ENCODE measurements at regions not wholly inside any gene's neighbourhood (a gene's known extent, or its start where the extent isn't known, plus 50 kb on each side); places are given as distances from the start of the nearest gene placed in this dataset.
"Not testable (repeated sequence)": the region's sequence is repeated elsewhere in the genome, so short reads cannot be mapped to it uniquely, and the experiment has no call there.

DNA sequence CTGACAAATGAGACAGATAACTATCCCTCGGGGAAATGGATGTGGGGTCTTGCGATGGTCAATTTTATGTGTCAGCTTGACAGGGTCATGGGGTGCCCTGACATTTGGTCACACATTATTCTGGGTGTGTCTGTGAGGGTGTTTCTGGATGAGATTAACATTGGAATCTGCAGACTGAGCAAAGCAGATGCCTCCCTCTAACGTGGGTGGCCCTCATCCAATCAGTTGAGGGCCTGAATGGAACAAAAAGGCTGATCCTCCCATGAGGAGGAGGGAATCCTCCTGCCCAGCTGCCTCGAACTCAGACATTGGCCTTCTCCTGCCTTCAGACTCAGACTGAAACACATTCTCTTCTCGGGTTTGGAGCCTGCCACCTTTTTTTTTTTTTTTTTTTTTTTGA is 69.0 kb downstream of the MINAR1 start:
- no peaks in the 10 kb centered on the region for H3K4me1 ChIP-seq
- TF ChIP-seq, protein P1, sequence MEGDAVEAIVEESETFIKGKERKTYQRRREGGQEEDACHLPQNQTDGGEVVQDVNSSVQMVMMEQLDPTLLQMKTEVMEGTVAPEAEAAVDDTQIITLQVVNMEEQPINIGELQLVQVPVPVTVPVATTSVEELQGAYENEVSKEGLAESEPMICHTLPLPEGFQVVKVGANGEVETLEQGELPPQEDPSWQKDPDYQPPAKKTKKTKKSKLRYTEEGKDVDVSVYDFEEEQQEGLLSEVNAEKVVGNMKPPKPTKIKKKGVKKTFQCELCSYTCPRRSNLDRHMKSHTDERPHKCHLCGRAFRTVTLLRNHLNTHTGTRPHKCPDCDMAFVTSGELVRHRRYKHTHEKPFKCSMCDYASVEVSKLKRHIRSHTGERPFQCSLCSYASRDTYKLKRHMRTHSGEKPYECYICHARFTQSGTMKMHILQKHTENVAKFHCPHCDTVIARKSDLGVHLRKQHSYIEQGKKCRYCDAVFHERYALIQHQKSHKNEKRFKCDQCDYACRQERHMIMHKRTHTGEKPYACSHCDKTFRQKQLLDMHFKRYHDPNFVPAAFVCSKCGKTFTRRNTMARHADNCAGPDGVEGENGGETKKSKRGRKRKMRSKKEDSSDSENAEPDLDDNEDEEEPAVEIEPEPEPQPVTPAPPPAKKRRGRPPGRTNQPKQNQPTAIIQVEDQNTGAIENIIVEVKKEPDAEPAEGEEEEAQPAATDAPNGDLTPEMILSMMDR (IDR thresholded peaks at IDR 0.05) = no peak
- TF ChIP-seq POLR2AphosphoS5 (IDR thresholded peaks at IDR 0.05; ENCODE audit: insufficient read depth in 1 of 2, low read depth in 1 of 2) (no peak), POLR2A (IDR thresholded peaks at IDR 0.05) (no peak)
- no peak overlapping the region for H3K27ac ChIP-seq
- H3K27me3 ChIP-seq = no peaks in the 10 kb centered on the region
- DNase-seq (ENCODE audit: extremely low spot score in 2 of 2) = no peak
- no peaks in the 10 kb centered on the region for H3K36me3 ChIP-seq
- no peak overlapping the region for H3K4me3 ChIP-seq
- intact Hi-C loops (cut with DNase I) = no loop called here
- no peaks in the 10 kb centered on the region for H3K9me3 ChIP-seq

DNA sequence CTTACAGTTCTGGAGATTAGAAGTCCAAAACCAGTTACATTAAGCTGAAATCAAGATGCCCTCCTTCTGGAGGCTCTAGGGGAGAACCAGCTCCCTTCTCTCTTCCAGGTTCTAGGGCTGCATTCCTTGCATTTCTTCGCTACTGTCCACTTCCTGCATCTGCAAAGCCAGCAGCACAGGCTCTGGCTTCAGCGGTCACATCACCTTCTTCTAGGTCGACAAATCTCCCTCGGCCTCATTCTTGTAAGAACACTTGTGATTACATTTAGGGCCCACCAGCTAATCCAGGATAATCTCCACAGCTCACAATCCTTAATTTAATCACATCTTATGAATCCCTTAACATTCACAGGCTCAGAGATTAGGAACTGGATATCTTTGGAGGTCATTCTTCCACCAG is 73.8 kb downstream of the MINAR1 start:
- TF ChIP-seq POLR2AphosphoS5 (IDR thresholded peaks at IDR 0.05; ENCODE audit: insufficient read depth in 1 of 2, low read depth in 1 of 2) (no peak), POLR2A (IDR thresholded peaks at IDR 0.05) (no peak)
- TF ChIP-seq, protein P1 (IDR thresholded peaks at IDR 0.05) = no peak
- no peaks in the 10 kb centered on the region for H3K27me3 ChIP-seq
- H3K36me3 ChIP-seq = no peaks in the 10 kb centered on the region
- DNase-seq (ENCODE audit: extremely low spot score in 2 of 2) = no peak
- no peak overlapping the region for H3K27ac ChIP-seq
- no peaks in the 10 kb centered on the region for H3K9me3 ChIP-seq
- intact Hi-C loops (cut with DNase I) = no loop called here
- H3K4me3 ChIP-seq = no peak overlapping the region
- no peaks in the 10 kb centered on the region for H3K4me1 ChIP-seq

DNA sequence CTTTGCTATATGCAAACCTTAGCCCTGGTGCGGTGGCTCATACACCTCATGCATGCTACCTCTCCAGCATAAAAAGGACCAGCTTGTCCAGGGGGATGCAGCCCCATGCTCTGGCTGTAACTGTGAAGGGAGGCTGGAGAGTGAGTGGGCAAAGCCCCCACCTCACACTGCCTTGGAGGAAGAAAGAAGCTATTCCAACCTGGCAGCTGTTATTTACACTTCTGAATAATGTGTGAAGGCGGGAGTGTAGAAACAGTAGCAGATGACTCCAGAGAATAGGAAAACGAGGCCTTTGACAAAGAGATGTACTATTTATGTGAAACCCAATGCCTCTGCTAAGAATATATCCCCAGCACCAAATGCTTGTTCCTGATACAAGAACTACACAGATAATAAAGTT is 80.7 kb downstream of the MINAR1 start:
- H3K4me1 ChIP-seq; H3K4me3 ChIP-seq; H3K9me3 ChIP-seq; H3K27me3 ChIP-seq; DNase-seq (ENCODE audit: extremely low spot score in 2 of 2); H3K36me3 ChIP-seq; H3K27ac ChIP-seq; intact Hi-C loops (cut with DNase I): not testable (repeated sequence)

DNA sequence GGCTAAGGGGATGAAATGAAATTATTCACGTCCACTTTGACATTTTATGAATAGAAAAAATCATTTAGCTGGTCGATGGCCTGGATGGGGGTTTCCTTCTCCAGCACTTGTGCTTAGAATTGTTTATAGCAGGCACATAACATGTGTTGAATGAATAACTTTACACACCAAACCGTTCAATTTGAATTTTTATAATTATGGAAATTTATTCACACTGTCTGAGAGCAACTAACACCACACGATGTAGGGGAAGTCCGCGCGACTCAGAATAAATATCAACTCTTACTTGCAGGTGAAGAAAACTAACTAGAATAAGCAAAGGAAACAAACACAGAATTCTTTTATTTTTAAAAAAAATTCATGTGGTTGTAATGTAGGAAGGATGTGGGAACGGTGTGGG is 81.3 kb downstream of the MINAR1 start:
- H3K4me3 ChIP-seq = no peak overlapping the region
- H3K27ac ChIP-seq = no peak overlapping the region
- H3K4me1 ChIP-seq = no peaks in the 10 kb centered on the region
- H3K27me3 ChIP-seq = no peaks in the 10 kb centered on the region
- intact Hi-C loops (cut with DNase I) = no loop called here
- no peaks in the 10 kb centered on the region for H3K9me3 ChIP-seq
- no peaks in the 10 kb centered on the region for H3K36me3 ChIP-seq
- TF ChIP-seq, protein P1 (IDR thresholded peaks at IDR 0.05) = no peak
- TF ChIP-seq POLR2A (IDR thresholded peaks at IDR 0.05) (no peak), POLR2AphosphoS5 (IDR thresholded peaks at IDR 0.05; ENCODE audit: insufficient read depth in 1 of 2, low read depth in 1 of 2) (no peak)
- no peak for DNase-seq (ENCODE audit: extremely low spot score in 2 of 2)

DNA sequence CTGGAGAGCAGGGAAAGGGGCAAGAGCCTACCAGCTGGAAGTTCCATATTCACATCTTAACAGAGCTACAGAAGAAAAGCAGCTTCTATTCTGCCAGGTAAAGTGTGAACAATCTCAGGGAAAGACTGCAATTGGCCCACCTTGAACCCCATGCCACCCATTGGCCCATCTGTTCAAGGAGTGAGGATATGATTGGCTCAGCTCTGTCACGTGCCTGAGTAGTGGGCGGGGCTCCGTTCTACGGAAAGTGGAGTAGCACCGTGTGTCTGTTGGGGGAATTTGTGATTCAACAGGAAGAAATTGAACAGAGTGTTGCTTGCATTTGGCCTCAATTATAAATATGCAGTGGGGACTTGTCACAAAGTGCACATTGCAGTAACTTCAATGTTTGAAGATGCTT is 81.8 kb downstream of the MINAR1 start:
- Histone ChIP-seq H3K27me3 (no peaks in the 10 kb centered on the region), H3K9me3 (no peaks in the 10 kb centered on the region), H3K27ac (no peak overlapping the region), H3K36me3 (no peaks in the 10 kb centered on the region), H3K4me3 (no peak overlapping the region), H3K4me1 (no peaks in the 10 kb centered on the region)
- intact Hi-C loops (cut with DNase I) = no loop called here
- TF ChIP-seq POLR2A (IDR thresholded peaks at IDR 0.05) = no peak
- no peak for TF ChIP-seq POLR2AphosphoS5 (IDR thresholded peaks at IDR 0.05; ENCODE audit: insufficient read depth in 1 of 2, low read depth in 1 of 2)
- TF ChIP-seq, protein P1 (IDR thresholded peaks at IDR 0.05) = no peak
- DNase-seq (ENCODE audit: extremely low spot score in 2 of 2) = no peak
